ENCODE measurements at regions not wholly inside any gene's neighbourhood (a gene's known extent, or its start where the extent isn't known, plus 50 kb on each side); places are given as distances from the start of the nearest gene placed in this dataset.
"Not testable (repeated sequence)": the region's sequence is repeated elsewhere in the genome, so short reads cannot be mapped to it uniquely, and the experiment has no call there.

DNA sequence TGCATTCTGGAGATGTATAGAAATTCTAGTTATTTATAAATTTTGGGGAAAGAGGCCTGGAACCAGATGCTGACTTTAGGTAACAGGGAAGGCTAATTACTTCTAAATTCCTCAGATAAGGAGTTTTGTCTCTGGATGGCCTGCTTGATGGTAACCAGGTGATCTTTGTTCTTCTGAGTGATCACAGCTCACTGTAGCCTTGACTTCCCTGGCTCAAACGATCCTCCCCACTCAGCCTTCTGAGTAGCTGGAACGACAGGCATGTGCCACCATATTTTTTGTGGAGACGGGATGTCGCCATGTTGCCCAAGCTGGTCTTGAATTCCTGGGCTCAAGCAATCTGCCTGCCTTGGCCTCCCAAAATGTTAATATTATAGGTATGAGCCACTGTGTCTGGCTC lies 54.4 kb upstream of the MSH6 start:
- no peak for DNase-seq (ENCODE audit: low read depth in 4 of 4, low spot score in 3 of 4)

DNA sequence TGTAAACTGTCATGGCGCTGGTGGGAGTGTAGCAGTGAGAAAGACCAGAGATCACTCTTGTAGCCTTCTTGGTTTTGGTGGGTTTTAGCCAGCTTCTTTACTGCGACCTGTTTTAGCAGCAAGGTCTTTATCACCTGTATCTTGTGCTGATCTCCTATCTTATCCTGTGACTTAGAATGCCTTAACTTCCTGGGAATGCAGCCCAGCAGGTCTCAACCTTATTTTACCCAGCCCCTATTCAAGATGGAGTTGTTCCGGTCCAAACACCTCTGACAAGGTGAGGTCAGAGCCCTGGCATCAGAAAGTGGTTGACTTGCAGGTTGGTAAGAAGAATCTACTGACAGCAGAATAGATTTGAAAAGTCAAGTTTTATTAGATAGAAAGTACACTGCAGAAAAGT lies 55.0 kb upstream of the MSH6 start:
- no peak for DNase-seq (ENCODE audit: low read depth in 4 of 4, low spot score in 3 of 4)

DNA sequence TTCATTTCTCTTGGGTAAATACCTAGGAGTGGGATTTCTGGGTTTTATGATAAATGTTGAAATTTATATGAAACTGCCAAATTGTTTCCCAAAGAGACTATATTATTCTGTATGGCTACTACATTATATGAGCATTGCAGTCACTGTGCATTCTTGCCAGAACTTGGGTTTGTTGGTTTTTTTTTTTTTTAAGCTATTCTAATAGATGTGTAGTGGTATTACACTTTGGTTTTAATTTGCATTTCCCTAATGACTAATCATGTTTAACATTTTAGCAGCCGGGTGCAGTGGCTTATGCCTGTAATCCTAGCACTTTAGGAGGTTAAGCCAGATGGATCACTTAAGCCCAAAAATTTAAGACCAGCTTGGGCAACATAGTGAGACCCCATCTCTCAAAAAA lies 56.0 kb upstream of the MSH6 start:
- DNase-seq (ENCODE audit: low read depth in 4 of 4, low spot score in 3 of 4) = not testable (repeated sequence)

DNA sequence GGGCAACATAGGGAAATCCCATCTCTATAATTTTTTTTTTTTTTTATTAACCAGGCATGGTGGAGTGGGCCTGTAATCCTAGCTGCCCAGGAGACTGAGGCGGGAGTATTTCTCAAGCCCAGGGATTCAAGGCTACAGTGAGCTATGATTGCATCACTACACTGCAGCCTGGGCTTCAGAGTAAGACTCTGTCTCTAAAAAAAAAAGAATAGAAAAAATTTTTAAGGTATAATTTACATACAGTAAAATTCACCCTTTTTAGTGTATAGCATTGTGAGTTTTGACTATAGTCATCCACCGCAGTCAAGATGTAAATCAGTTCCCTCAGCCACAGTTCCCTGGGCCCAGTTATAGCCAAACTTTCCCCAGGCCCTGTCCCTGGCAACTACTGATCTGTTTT lies 57.1 kb upstream of the MSH6 start:
- DNase-seq (ENCODE audit: low read depth in 4 of 4, low spot score in 3 of 4) = no peak

DNA sequence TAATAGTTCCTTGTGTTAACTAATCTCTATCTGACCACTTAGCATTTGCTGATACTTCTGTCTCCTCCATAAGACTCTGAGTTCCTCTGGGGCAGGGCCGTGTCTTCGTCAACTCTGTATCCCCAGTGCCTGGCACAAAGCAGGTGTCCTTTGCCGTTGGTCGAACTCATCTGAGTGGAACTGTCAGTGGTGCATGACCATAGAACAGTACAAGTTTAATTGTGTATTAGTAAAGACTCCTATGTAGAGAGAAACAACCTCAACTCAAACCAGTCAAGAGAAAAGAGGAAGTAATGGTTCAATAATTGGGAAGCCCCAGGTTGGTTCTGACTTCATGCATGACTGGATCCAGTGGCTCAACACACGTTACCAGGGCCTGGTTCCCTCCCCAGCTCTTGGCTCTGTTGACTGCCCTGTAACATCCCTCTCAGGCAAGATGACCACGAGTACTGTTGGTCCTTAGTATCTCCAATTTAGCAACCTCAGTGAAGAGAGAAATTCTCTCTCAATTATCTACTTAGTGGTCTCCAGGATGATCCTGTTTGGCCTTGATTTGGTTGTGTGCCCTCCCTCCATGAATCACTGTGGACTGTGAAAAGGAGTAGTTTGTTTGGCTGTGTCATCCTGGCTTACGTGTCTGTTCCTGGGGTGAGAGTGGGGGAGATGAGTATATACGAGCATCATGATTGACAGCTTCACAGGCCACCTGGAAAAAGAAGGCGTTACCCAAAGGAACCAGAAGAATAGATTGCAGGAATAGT lies 58.5 kb upstream of the MSH6 start:
- no peak for DNase-seq (ENCODE audit: low read depth in 4 of 4, low spot score in 3 of 4)

DNA sequence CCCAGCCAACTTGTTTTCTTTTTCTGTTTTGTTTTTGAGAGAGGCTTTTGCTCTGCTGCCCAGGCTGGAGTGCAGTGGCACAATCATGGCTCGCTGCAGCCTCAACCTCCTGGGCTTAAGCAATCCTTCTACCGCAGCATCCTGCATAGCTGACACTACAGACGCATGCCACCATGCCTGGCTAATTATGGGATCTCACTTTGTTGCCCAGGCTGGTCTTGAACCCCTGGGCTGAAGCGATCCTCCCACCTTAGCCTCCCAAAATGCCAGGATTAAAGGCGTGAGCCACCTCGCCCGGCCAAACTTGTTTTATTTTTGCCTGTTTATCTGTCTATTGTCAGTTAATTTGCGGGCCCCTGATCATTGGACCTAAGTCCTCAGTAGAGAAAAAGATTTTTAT lies 61.6 kb upstream of the MSH6 start:
- no peak for DNase-seq (ENCODE audit: low read depth in 4 of 4, low spot score in 3 of 4)

DNA sequence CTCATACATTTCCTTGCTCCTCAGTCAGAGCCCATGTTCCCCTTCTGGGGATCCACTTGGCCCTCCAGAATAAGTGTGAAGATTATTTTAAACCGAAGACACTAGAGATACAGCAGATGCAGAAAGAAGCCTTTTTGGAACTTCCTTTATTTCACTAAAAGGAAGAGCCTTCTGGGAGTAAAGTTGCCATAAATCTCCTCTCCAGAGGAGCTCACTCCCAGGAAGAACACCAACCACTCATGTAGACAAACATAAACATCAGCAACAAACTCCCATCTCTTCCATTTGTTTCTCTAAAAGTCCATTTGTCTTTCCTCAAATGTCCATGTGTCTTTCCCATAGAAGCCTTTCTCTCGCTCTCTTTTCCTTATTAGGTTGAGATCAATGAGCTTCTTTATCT lies 62.4 kb upstream of the MSH6 start:
- no peak for DNase-seq (ENCODE audit: low read depth in 4 of 4, low spot score in 3 of 4)

DNA sequence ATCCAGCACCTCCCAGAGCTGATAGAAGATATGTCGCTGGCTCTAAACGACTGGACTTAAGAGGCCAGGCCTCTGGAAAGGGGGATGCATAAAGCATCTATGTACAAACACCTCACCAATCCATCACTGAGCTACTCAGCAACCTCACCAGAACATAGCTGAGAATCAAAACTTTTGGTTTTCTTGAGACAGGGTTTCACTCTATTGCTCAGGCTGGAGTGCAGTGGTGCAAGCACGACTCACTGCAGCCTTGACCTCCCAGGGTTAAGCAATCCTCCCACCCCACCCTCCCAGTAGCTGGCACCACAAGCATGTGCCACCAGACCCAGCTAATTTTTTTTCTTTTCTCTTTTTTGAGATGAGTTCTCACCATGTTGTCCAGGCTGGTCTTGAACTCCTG lies 62.9 kb upstream of the MSH6 start:
- DNase-seq (ENCODE audit: low read depth in 4 of 4, low spot score in 3 of 4) = no peak

DNA sequence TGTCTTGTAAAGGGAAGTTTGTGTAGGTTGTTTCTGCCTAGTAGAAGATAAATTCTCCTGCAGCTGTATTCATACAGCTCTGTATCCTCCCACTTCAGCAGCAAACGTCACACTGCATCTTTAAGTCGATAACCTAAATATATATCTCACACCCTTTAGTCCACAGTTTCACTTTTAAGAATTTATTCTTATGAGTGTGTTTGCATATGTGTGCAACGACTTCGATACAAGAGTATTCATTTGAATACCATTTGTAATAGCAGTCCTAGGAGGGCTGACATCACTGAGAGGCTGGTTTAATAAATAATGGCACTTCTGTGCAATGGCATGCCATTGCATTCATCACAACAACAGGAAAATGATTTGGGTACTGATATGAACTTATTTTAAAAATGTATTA lies 63.8 kb upstream of the MSH6 start:
- no peak for DNase-seq (ENCODE audit: low read depth in 4 of 4, low spot score in 3 of 4)

DNA sequence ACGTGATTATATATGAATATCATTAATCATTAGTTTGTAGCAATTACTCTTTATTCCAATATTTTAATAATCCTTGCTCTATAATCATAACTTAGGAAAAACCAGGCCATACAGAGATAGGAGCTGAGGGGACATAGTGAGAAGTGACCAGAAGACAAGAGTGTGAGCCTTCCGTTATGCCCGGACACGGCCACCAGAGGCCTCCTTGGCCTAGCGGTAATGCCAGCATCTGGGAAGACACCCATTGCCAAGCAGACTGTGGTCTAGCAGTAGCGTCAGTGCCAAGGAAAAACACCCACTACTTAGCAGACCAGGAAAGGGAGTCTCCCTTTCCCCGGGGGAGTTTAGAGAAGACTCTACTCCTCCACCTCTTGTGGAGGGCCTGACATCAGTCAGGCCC lies 66.6 kb upstream of the MSH6 start:
- DNase-seq (ENCODE audit: low read depth in 4 of 4, low spot score in 3 of 4) = not testable (repeated sequence)

DNA sequence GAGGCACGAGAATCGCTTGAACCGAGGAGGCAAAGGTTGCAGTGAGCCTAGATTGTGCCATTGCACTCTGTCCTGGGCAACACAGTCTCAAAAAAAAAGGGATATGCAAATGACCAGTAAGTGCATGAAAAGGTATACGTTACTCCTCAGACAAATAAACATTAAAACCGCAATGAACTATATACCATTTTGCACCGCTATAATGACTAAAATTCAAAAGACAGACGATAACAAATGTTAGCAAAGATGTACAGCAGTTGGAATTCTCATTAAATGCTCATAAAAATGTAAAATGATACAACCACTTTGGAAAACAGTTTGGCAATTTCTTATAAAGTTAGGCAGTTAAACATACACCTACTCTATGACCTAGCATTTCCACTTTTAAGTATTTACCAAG lies 67.4 kb upstream of the MSH6 start:
- no peak for DNase-seq (ENCODE audit: low read depth in 4 of 4, low spot score in 3 of 4)

DNA sequence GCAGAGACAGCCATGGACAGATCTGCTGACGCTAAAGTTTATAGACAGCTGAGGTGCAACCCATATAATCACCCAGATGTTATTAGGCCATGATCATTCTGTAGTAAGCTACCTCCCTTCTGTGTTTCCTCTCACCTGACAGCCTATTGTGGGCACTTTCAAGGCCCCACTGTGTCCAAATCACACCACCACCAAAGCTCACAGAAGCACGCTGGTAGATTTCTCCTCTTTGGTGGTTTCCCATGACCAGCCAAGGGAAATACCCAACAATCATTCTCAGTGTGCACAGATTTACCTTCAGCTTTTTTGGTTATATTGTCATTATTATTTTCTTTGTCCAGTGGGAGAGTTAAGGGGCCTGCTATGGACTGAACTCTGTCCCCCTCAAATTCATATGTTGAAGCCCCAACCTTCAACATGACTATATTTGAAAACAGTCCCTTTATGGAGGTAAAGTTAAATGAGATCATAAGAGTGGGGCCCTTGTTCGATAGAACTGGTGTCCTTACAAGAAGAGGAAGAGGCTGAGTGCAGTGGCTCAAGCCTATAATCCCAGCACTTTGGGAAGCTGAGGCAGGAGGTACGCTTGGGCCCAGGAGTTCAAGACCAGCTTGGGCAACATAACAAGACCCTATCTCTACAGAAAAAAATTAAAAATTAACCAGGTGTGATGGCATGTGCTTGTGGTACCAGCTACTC lies 74.0 kb upstream of the MSH6 start:
- no peak for DNase-seq (ENCODE audit: low read depth in 4 of 4, low spot score in 3 of 4)

DNA sequence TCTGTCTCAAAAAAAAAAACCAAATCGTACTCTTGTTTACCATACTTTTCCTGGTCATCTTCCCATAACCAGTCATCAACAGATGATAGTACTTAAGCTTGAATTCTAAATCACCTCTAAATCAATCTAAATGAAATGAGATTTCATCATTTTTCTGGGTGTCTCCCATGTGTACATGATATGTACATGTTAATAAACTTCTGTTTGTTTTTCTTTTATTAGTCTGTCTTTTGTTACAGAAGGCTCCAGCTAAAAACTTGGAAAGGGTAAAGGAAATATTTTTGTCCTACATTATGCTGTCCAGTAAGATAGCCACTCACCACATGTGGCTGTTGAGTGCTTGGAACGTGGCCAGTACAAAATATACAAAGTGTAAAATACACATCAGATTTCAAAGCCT lies 78.7 kb upstream of the MSH6 start:
- DNase-seq (ENCODE audit: low read depth in 4 of 4, low spot score in 3 of 4) = no peak

DNA sequence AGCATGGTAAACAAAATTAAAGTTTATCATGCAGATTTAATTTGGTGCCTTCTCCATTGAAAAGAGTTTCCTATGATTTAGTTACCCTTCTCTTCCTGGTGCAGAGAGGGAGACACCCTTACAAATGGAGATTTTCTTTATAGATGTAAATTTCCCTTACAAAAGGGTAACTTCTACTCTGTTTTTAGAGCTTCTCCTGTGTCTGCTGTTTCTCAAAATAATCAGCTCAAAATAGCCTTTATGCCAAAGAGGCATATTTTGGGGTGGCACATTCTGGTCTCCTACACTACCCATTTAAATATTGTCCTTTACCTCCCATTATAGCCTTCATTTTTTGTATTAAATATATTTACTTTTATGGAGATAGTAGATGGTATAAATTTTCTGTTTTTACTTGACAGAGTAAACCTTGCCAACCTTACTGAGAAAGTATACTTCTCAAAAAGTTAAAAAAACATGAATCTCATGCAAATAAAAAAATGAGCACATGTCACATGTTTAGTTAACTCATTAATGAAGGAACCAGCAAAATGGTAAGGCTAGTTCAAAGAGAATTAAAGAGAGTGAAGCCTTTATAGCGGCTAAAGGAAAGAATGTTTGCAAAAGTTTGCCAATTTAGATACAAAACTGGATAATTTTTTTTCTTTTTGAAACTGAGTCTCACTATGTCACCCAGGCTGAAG lies 83.3 kb upstream of the MSH6 start:
- DNase-seq (ENCODE audit: low read depth in 4 of 4, low spot score in 3 of 4) = no peak

DNA sequence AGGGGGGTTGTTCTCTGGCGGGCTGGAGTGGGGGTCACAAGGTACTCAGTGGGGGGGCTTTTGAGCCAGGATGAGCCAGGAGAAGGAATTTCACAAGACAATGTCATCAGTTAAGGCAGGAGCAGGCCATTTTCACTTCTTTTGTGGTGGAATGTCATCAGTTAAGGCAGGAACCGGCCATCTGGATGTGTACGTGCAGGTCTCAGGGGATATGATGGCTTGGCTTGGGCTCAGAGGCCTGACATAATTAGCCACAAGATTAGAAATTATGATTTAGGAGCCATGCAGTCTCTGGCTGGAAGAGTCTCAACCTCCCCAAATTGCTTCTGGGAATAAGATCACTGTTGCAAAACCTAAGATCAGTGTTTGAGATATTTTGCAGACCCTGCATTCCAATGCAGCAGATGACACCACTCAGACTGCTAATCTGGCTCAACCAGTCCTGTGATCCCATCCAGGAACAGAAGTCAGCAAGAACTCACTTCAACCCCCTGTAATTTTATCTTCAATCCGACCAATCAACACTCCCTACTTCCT lies 84.4 kb upstream of the MSH6 start:
- not testable (repeated sequence) for DNase-seq (ENCODE audit: low read depth in 4 of 4, low spot score in 3 of 4)

DNA sequence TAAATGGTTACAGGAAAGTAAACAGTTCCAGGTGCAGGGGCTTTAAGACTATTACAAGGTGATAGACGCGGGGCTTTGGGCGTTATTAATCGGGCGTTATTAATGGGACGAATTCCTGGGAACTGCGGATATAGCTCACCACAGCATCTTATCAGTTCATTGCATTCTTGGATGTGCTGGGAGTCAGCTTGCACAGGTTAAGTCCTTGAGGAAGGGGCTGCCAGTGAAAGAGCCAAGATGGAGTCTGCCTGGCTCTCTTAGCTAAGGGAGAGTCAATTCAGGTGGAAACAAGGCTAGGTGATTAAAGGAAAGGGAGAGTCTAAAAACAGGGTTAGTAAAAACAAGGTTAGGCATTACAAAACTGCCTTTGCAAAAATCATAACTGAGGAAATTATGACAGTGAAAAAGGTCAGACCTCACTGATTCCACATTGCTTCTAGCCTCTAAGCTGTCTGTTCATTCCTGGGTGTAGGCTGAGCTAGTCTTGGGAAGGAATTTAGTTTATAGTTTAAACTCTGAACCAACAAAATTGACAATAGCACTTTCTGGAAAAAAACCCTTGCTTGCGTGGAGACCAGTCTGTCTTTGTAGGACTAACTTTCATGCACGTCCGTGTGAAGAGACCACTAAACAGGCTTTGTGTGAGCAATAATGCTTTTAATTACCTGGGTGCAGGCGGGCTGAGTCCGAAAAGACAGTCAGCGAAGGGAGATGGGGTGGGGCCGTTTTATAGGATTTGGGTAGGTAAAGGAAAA lies 85.1 kb upstream of the MSH6 start:
- not testable (repeated sequence) for DNase-seq (ENCODE audit: low read depth in 4 of 4, low spot score in 3 of 4)

DNA sequence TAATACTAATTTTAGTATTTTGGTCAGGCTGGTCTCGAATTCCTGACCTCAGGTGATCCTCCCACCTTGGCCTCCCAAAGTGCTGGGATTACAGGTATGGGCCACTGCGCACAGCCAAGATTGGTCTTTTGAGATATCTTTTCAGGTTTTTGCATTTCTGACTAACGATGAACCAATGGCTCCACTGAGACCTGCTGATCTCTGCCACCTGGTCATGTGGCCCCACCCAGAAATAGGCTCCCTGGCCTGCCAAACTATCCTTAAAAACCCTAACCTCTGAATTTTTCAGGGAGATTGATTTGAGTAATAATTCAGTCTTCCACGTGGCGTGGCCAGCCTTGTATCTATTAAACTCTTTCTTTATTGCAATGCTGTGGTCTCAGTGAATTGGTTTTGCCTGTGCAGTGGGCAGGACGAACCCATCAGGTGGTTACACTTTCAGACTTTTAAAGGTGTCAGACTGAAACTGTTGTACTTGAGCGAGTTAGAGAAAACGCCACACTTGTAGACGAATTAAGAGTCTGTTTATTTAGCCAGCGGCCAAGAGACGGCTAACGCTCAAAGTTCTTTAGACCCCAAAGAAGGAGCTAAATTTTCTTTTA lies 85.8 kb upstream of the MSH6 start:
- DNase-seq (ENCODE audit: low read depth in 4 of 4, low spot score in 3 of 4) = no peak

DNA sequence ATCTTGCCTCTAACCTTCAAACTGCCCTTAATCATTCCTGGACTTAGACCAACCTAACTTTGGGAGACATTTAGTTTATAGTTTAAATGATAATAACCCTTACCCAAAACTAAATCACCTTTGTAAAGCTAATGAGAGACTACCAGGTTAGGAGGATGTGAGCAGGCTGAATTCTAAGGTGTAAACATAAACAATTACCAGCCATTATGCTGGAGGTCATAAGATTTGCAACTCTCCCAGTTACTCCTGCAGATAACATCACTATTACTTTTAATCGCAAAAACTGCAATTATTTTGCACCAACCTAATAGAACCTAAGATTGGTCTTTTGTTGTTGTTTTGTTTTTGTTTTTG lies 86.5 kb upstream of the MSH6 start:
- no peak for DNase-seq (ENCODE audit: low read depth in 4 of 4, low spot score in 3 of 4)

DNA sequence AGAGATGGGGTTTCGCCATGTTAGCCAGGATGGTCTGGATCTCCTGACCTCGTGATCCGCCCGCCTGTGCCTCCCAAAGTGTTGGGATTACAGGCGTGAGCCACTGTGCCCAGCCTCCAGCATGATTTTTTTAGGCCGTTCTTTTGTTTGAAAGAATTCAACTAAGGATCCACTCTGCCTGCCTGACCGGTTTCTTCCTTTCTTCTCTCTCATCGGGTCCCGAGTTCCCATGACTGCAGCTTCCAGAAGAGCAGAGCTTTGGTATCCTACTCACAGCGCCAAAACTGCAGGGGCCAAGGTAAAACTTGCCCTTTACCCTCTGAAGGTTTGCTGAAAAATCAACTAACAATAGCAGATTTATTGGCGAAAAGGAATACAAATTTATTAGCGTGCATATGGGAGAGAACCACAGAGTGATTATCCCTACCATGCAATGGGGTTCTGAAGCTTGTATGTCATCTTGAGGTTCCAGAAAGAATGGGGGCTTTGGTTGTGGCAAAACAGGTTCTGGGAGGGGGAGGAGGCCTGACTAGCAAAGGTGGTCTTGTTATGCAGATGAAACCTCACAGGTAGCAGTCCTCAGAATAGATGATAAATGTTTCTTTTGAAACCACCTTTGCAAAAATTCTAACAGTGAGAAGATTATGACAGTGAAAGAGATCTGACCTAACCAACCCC lies 87.0 kb upstream of the MSH6 start:
- no peak for DNase-seq (ENCODE audit: low read depth in 4 of 4, low spot score in 3 of 4)

DNA sequence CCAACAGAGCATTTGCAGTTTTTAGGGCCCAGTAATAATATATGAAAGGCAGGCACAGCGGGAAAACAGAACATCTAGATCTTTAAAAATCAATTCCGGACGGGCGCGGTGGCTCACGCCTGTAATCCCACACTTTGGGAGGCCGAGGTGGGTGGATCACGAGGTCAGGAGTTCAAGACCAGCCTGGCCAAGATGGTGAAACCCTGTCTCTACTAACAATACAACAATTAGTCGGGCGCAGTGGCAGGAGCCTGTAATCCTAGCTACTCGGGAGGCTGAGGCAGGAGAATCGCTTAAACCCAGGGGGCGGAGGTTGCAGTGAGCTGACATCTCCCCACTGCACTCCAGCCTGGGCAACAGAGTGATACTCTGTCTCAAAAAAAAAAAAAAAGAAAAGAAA lies 88.5 kb upstream of the MSH6 start:
- DNase-seq (ENCODE audit: low read depth in 4 of 4, low spot score in 3 of 4) = not testable (repeated sequence)

Data from left renal pelvis (tissue), 4 donors.